Skeletal muscle satellite cell (primary cell): ENCODE measurements at regions not wholly inside any gene's neighbourhood (a gene's known extent, or its start where the extent isn't known, plus 50 kb on each side); places are given as distances from the start of the nearest gene placed in this dataset.

Experiments used
- H3K27me3 ChIP-seq: 2 replicates; pipeline ENCODE4 v1.7.0; 2013; ENCODE audit warnings: low read length; ENCODE audit not compliant: control insufficient read depth, insufficient read depth
- H3K36me3 ChIP-seq: 2 replicates; pipeline ENCODE4 v1.7.0; 2013; ENCODE audit warnings: mild to moderate bottlenecking, control low read depth, low read length; ENCODE audit not compliant: insufficient read depth
- H3K4me1 ChIP-seq: 2 replicates; pipeline ENCODE4 v1.7.0; 2013; ENCODE audit warnings: low read length; ENCODE audit not compliant: control insufficient read depth, insufficient read depth
- H3K4me2 ChIP-seq: 2 replicates; pipeline ENCODE4 v1.7.0; 2013; ENCODE audit warnings: mild to moderate bottlenecking, low read length
- H3K4me3 ChIP-seq: 2 replicates; pipeline ENCODE4 v1.7.0; 2013; ENCODE audit warnings: low read length
- H3K9ac ChIP-seq: 2 replicates; pipeline ENCODE4 v1.7.0; 2013; ENCODE audit warnings: mild to moderate bottlenecking, low read depth, low read length, moderate library complexity
- H3K9me3 ChIP-seq: replicated peaks from 2 replicates; pipeline ENCODE4 v1.7.0; 2013; ENCODE audit warnings: mild to moderate bottlenecking, control low read depth, low read length

- no peak overlapping the region for H3K4me3 ChIP-seq
- H3K9me3 ChIP-seq: no peaks in the 10 kb centered on the region
- H3K4me2 ChIP-seq: no peak overlapping the region
- peaks cover 33% of the 10 kb centered on the region for H3K4me1 ChIP-seq
- no peaks in the 10 kb centered on the region for H3K27me3 ChIP-seq
- H3K9ac ChIP-seq: no peak overlapping the region
- no peaks in the 10 kb centered on the region for H3K36me3 ChIP-seq
These were observed 107.9 kb downstream of the BBS10 start for GRCh38 chr12:76240281-76240680.

- Histone ChIP-seq H3K4me2 (no peak overlapping the region), H3K27me3 (no peaks in the 10 kb centered on the region), H3K9me3 (no peaks in the 10 kb centered on the region), H3K4me3 (no peak overlapping the region), H3K36me3 (no peaks in the 10 kb centered on the region), H3K4me1 (peaks cover 33% of the 10 kb centered on the region), H3K9ac (no peak overlapping the region)
These were observed 109.5 kb downstream of the BBS10 start for GRCh38 chr12:76238688-76239087.

- H3K4me1 ChIP-seq: peaks cover 24% of the 10 kb centered on the region
- no peaks in the 10 kb centered on the region for H3K9me3 ChIP-seq
- no peaks in the 10 kb centered on the region for H3K36me3 ChIP-seq
- H3K4me2 ChIP-seq: no peak overlapping the region
- no peaks in the 10 kb centered on the region for H3K27me3 ChIP-seq
- no peak overlapping the region for H3K4me3 ChIP-seq
- H3K9ac ChIP-seq: no peak overlapping the region
These were observed 111.0 kb downstream of the BBS10 start for GRCh38 chr12:76237086-76237701.

GRCh38 chr12:76236640-76237039 is 111.6 kb downstream of the BBS10 start:
- no peaks in the 10 kb centered on the region for H3K27me3 ChIP-seq
- H3K9ac ChIP-seq: no peak overlapping the region
- H3K4me2 ChIP-seq: no peak overlapping the region
- no peak overlapping the region for H3K4me3 ChIP-seq
- no peaks in the 10 kb centered on the region for H3K9me3 ChIP-seq
- H3K36me3 ChIP-seq: no peaks in the 10 kb centered on the region
- peaks cover 22% of the 10 kb centered on the region for H3K4me1 ChIP-seq

GRCh38 chr12:76234741-76235140 is 113.5 kb downstream of the BBS10 start:
- Histone ChIP-seq H3K9me3 (no peaks in the 10 kb centered on the region), H3K9ac (no peak overlapping the region), H3K4me2 (no peak overlapping the region)

GRCh38 chr12:76232013-76232412 is 116.2 kb downstream of the BBS10 start:
- Histone ChIP-seq H3K4me2 (no peak overlapping the region), H3K4me1 (peaks cover 10% of the 10 kb centered on the region), H3K9ac (no peak overlapping the region), H3K27me3 (no peaks in the 10 kb centered on the region), H3K4me3 (no peak overlapping the region), H3K9me3 (no peaks in the 10 kb centered on the region), H3K36me3 (no peaks in the 10 kb centered on the region)

More at GRCh38 chr12:76234741-76235140, 113.5 kb downstream of the BBS10 start:
- Histone ChIP-seq H3K27me3 (no peaks in the 10 kb centered on the region), H3K36me3 (no peaks in the 10 kb centered on the region), H3K4me3 (no peak overlapping the region), H3K4me1 (peaks cover 17% of the 10 kb centered on the region)

GRCh38 chr12:76226956-76227355 is 121.3 kb downstream of the BBS10 start:
- H3K4me3 ChIP-seq: no peak overlapping the region
- H3K9ac ChIP-seq: no peak overlapping the region
- no peak overlapping the region for H3K4me2 ChIP-seq
- H3K9me3 ChIP-seq: no peaks in the 10 kb centered on the region
- no peaks in the 10 kb centered on the region for H3K27me3 ChIP-seq
- peaks cover 10% of the 10 kb centered on the region for H3K4me1 ChIP-seq
- H3K36me3 ChIP-seq: no peaks in the 10 kb centered on the region

- no peak overlapping the region for H3K9ac ChIP-seq
- H3K36me3 ChIP-seq: no peaks in the 10 kb centered on the region
- H3K9me3 ChIP-seq: no peaks in the 10 kb centered on the region
- H3K4me2 ChIP-seq: peak overlapping the region; percentile 11
- no peak overlapping the region for H3K4me3 ChIP-seq
- H3K27me3 ChIP-seq: no peaks in the 10 kb centered on the region
- H3K4me1 ChIP-seq: peaks cover 10% of the 10 kb centered on the region
These were observed 121.8 kb downstream of the BBS10 start for GRCh38 chr12:76226397-76226796.

GRCh38 chr12:76223869-76224268 is 124.3 kb downstream of the BBS10 start:
- Histone ChIP-seq H3K27me3 (no peaks in the 10 kb centered on the region), H3K9me3 (no peaks in the 10 kb centered on the region), H3K4me1 (peaks cover 10% of the 10 kb centered on the region), H3K36me3 (no peaks in the 10 kb centered on the region), H3K4me2 (no peak overlapping the region), H3K9ac (no peak overlapping the region), H3K4me3 (no peak overlapping the region)

GRCh38 chr12:76220980-76221379 is 127.2 kb downstream of the BBS10 start:
- H3K27me3 ChIP-seq: no peaks in the 10 kb centered on the region
- H3K4me2 ChIP-seq: no peak overlapping the region
- no peaks in the 10 kb centered on the region for H3K36me3 ChIP-seq
- H3K9me3 ChIP-seq: no peaks in the 10 kb centered on the region
- H3K9ac ChIP-seq: no peak overlapping the region
- no peak overlapping the region for H3K4me3 ChIP-seq
- H3K4me1 ChIP-seq: no peaks in the 10 kb centered on the region

- no peaks in the 10 kb centered on the region for H3K9me3 ChIP-seq
- no peak overlapping the region for H3K4me3 ChIP-seq
- no peak overlapping the region for H3K4me2 ChIP-seq
- no peaks in the 10 kb centered on the region for H3K4me1 ChIP-seq
- H3K36me3 ChIP-seq: no peaks in the 10 kb centered on the region
- H3K27me3 ChIP-seq: no peaks in the 10 kb centered on the region
- H3K9ac ChIP-seq: no peak overlapping the region
These were observed 128.4 kb downstream of the BBS10 start for GRCh38 chr12:76219806-76220205.
